Right lobe of liver (tissue), 6 donors: ENCODE measurements at regions not wholly inside any gene's neighbourhood (a gene's known extent, or its start where the extent isn't known, plus 50 kb on each side); places are given as distances from the start of the nearest gene placed in this dataset.
A peak's percentile ranks its signal among the peaks of the same experiment; 100 is the strongest.
"Not testable (repeated sequence)": the region's sequence is repeated elsewhere in the genome, so short reads cannot be mapped to it uniquely, and the experiment has no call there.

Source experiments
- ATAC-seq, 4 donors: fragments of 200-7000 bp; cut with Tn5 transposase; one replicate each; pipeline ENCODE4 v1.9.1; 2020; ENCODE audit warnings: mild to moderate bottlenecking in 4 of 4, moderate library complexity in 4 of 4
- DNase-seq, 3 donors: peaks; one replicate each; pipeline ENCODE4 v3.0.0-alpha.2; 2020
- H3K27ac ChIP-seq, 3 donors: fragments of 200-600 bp; one replicate each; pipeline ENCODE4 v1.8.0; 2022
- H3K27me3 ChIP-seq, 2 donors: fragments of 200-600 bp; one replicate each; pipeline ENCODE4 v1.8.0; 2022
- H3K36me3 ChIP-seq, 4 donors: fragments of 200-600 bp; sonication (generic) in 1 of 4; one replicate each; pipeline versions ENCODE4 v1.5.1 to v1.8.0; 2017 to 2022; ENCODE audit warnings: control low read depth in 1 of 4
- H3K4me1 ChIP-seq, 4 donors: fragments of 200-600 bp; sonication (generic) in 1 of 4; one replicate each; pipeline versions ENCODE4 v1.5.1 to v1.8.0; 2017 to 2022; ENCODE audit warnings: control low read depth in 1 of 4
- H3K4me3 ChIP-seq, 3 donors: fragments of 200-600 bp; one replicate each; pipeline ENCODE4 v1.8.0; 2022
- H3K9me3 ChIP-seq, 4 donors: fragments of 200-600 bp; sonication (generic) in 1 of 4; one replicate each; pipeline versions ENCODE4 v1.5.1 to v1.8.0; 2017 to 2022; ENCODE audit warnings: control low read depth in 1 of 4
- CTCF ChIP-seq, 4 donors: fragments of 200-600 bp in 3 of 4; fragments of 450-650 bp in 1 of 4; IDR thresholded peaks; one replicate each; pipeline versions ENCODE4 v1.5.1 to v1.8.0; 2016 to 2022; ENCODE audit warnings: antibody characterized with exemption in 4 of 4, mild to moderate bottlenecking in 2 of 4
- POLR2A ChIP-seq: fragments of 450-650 bp; IDR thresholded peaks from one replicate; pipeline ENCODE4 v1.6.1; 2017; ENCODE audit warnings: antibody characterized with exemption, mild to moderate bottlenecking
- WGBS: methylation state at CpG from one replicate; pipeline ENCODE4 v1.1.6; 2018; ENCODE audit warnings: low coverage, low lambda C conversion rate; ENCODE audit not compliant: insufficient coverage; ENCODE audit errors: missing lambda C conversion rate; 5-methylcytosine and 5-hydroxymethylcytosine counted together
- intact Hi-C, 2 donors: fragments of 100-400 bp; cut with DNase I; formaldehyde crosslinking; loops; one replicate each; pipeline versions ENCODE4 v1.11.2 to v1.14.1; 2022
- donor health status: DM: no; HTN: yes; CAD: no.
- donor health status: DM: no; HTN: no; CAD: no.
- donor health status: DM: no; HTN: no; CAD: no.
- donor health status: DM: no; HTN: yes; CAD: no.
- donor health status: DM: no; HTN: yes; CAD: no.

DNA sequence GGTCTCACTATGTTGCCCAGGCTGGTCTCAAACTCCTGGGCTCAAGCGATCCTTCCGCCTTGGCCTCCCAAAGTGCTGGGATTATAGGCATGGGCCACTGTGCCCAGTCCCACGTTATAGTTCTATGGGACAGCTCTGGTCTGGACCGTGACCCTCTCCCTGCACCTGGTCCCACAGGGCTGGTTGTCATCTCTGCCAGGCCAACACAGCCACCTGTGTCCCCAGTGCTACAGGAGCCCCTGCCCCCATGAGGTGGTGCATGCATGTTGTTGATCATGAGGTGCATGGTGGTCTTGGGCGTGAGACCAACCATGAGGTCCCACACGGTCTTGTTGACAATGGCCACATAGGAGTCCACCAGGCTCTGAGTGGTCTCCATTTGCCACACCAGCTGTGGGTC lies 51.0 kb upstream of the UBE2Q2 start:
- not testable (repeated sequence) for H3K4me3 ChIP-seq, H3K9me3 ChIP-seq, H3K27me3 ChIP-seq, H3K27ac ChIP-seq, ATAC-seq, DNase-seq, H3K36me3 ChIP-seq, H3K4me1 ChIP-seq
- intact Hi-C loops = loop anchor here in 1 of 2 donors (10.0 kb wide), 1 partner anchor 67 kb away; a partner anchor contains a TSS
- WGBS = 82% methylated on average over 3 of the region's 6 CpGs

DNA sequence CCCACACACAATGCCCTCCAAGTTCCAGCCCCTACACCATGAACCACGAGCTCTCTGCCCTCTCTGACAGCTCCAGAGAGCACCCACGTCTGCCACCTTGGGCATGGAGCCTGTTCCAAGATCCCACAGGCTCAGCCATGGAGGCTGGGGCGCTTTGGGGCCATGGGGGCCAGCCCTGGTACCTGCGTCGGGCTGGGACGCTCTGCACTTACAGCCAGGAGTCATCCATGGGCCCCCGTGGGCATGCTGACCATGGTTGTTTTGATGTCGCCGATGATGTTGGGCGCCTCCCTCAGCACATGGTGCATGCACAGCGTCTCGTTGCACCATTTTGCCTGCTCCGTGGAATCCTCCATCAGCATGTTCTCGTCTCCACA lies 51.9 kb upstream of the UBE2Q2 start:
- Histone ChIP-seq H3K27ac (no peak overlapping the region), H3K9me3 (no peaks in the 10 kb centered on the region), H3K36me3 (no peaks in the 10 kb centered on the region), H3K4me3 (no peak overlapping the region), H3K4me1 (no peaks in the 10 kb centered on the region), H3K27me3 (no peaks in the 10 kb centered on the region)
- intact Hi-C loops = loop anchor here in 1 of 2 donors (10.0 kb wide), 1 partner anchor 67 kb away; a partner anchor contains a TSS
- DNase-seq (no peak), ATAC-seq (no peak)
- WGBS = no CpG with 5 or more reads among the region's 14 CpGs
- TF ChIP-seq POLR2A (no peak), CTCF (IDR thresholded peaks at IDR 0.05) (no peak)

- intact Hi-C loops = loop anchor here in 1 of 2 donors (10.0 kb wide), 1 partner anchor 66 kb away; a partner anchor contains a TSS
- no peak for TF ChIP-seq POLR2A
- TF ChIP-seq CTCF (IDR thresholded peaks at IDR 0.05) = no peak
- no peak overlapping the region for H3K4me3 ChIP-seq
- DNase-seq (no peak), ATAC-seq (no peak)
- H3K9me3 ChIP-seq = no peaks in the 10 kb centered on the region
- no peaks in the 10 kb centered on the region for H3K27me3 ChIP-seq
- no peaks in the 10 kb centered on the region for H3K36me3 ChIP-seq
- no peak overlapping the region for H3K27ac ChIP-seq
- no peaks in the 10 kb centered on the region for H3K4me1 ChIP-seq
- 85% methylated on average over 5 of the region's 11 CpGs for WGBS
These were observed 52.5 kb upstream of the UBE2Q2 start for GRCh38 chr15:75790631-75791336.

GRCh38 chr15:75786575-75786947 lies 56.7 kb upstream of the UBE2Q2 start:
- Histone ChIP-seq H3K4me3 (no peak overlapping the region), H3K4me1 (no peaks in the 10 kb centered on the region), H3K36me3 (no peaks in the 10 kb centered on the region), H3K27ac (no peak overlapping the region), H3K9me3 (no peaks in the 10 kb centered on the region), H3K27me3 (no peaks in the 10 kb centered on the region)
- ATAC-seq (no peak), DNase-seq (no peak)
- 87% methylated on average over 10 of the region's 15 CpGs for WGBS
- TF ChIP-seq CTCF (IDR thresholded peaks at IDR 0.05) (no peak), POLR2A (no peak)
- intact Hi-C loops = no loop called here

GRCh38 chr15:75785771-75786574 lies 57.3 kb upstream of the UBE2Q2 start:
- no peak for ATAC-seq
- no peak for TF ChIP-seq CTCF (IDR thresholded peaks at IDR 0.05)
- no peak for TF ChIP-seq POLR2A
- Histone ChIP-seq H3K4me1 (no peaks in the 10 kb centered on the region), H3K9me3 (no peaks in the 10 kb centered on the region), H3K36me3 (no peaks in the 10 kb centered on the region), H3K4me3 (no peak overlapping the region), H3K27ac (no peak overlapping the region), H3K27me3 (no peaks in the 10 kb centered on the region)
- WGBS = 83% methylated on average over 3 of the region's 20 CpGs
- intact Hi-C loops = no loop called here
- peak in 1 of 3 donors; percentile 20 for DNase-seq

DNA sequence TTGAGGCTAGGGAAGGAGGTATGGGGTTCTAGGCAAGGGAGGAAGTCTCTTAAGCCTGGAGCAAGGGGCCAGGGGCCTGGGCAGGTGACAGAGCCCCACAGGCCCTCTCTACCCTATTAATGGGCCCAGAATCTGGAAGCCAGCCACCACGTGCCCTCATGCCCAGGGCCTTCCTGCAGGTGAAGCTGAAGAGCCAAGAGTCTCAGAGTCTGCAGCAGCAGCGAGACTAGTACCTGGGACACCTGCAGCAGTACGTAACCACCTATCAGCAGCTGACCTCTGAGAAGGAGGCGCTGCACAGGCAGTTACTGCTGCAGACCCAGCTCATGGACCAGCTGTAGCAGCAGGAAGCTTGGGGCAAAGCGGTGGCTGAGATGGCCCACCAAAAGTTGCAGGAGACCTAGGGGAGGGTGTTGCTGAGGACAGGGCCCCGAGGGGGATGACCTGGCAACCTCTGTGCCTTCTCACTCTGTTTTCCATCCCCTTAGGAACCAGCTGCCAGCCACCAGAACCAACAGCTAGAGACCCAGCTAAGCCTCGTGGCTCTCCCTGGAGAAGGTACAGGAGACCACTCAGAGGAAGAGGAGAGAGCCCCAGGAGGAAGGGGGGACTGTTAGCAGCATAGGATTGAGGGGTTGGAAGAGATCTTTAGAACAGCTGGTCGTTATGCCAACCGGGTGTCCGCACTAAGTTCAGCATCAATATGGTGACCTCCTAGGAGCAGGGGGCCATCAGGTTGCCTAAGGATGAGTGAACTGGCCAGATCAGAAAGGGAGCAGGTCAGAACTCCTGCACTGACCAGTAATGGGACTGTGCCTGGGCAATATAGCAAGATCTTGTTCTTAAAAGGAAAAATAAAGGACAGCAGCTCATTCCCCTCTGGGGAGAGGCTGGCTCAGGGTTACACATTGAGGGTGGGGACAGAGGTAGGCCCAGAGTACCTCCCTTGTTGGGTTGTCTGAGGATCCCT lies 58.5 kb upstream of the UBE2Q2 start:
- DNase-seq = peak in 1 of 3 donors; percentile 29
- H3K4me3 ChIP-seq, H3K4me1 ChIP-seq, H3K9me3 ChIP-seq, ATAC-seq, H3K27ac ChIP-seq, intact Hi-C loops, H3K27me3 ChIP-seq, H3K36me3 ChIP-seq: not testable (repeated sequence)
- WGBS = 88% methylated on average over 6 of the region's 10 CpGs

- intact Hi-C loops = not testable (repeated sequence)
These were observed 59.7 kb upstream of the UBE2Q2 start for GRCh38 chr15:75783566-75783965.

More at GRCh38 chr15:75783566-75783965, 59.7 kb upstream of the UBE2Q2 start:
- WGBS = 87% methylated on average over 3 of the region's 3 CpGs
- not testable (repeated sequence) for H3K9me3 ChIP-seq, DNase-seq, H3K27ac ChIP-seq, H3K36me3 ChIP-seq, H3K4me3 ChIP-seq, H3K4me1 ChIP-seq, ATAC-seq, H3K27me3 ChIP-seq
